Endodermal cell (in vitro differentiated cells): ENCODE measurements at regions not wholly inside any gene's neighbourhood (a gene's known extent, or its start where the extent isn't known, plus 50 kb on each side); places are given as distances from the start of the nearest gene placed in this dataset.

Experiments used
- DNase-seq: peaks from one replicate; pipeline ENCODE4 v3.0.0-alpha.2; 2017
- H3K27ac ChIP-seq: 2 replicates; pipeline ENCODE4 v1.5.1; 2013; ENCODE audit warnings: mild to moderate bottlenecking, low read depth, low read length, moderate library complexity
- H3K27me3 ChIP-seq: 2 replicates; pipeline ENCODE4 v1.6.1; 2013; ENCODE audit warnings: mild to moderate bottlenecking, low read length, moderate library complexity; ENCODE audit not compliant: insufficient read depth, control insufficient read depth, poor library complexity, severe bottlenecking
- H3K36me3 ChIP-seq: 2 replicates; pipeline ENCODE4 v1.7.0; 2013; ENCODE audit warnings: mild to moderate bottlenecking, low read length, moderate library complexity; ENCODE audit not compliant: control insufficient read depth, insufficient read depth
- H3K4me1 ChIP-seq: one replicate; pipeline ENCODE4 v1.7.0; 2013; ENCODE audit warnings: low read length; ENCODE audit not compliant: control insufficient read depth, insufficient read depth
- H3K4me3 ChIP-seq: 2 replicates; pipeline ENCODE4 v1.5.1; 2013; ENCODE audit warnings: mild to moderate bottlenecking, low read length, moderate library complexity
- H3K9ac ChIP-seq: 2 replicates; pipeline ENCODE4 v1.6.1; 2013; ENCODE audit warnings: mild to moderate bottlenecking, low read length, moderate library complexity; ENCODE audit not compliant: poor library complexity, severe bottlenecking; ENCODE audit errors: extremely low read depth
- H3K9me3 ChIP-seq: 2 replicates; pipeline ENCODE4 v1.6.1; 2013; ENCODE audit warnings: mild to moderate bottlenecking, low read length, moderate library complexity; ENCODE audit not compliant: control insufficient read depth
- H3K27ac Mint-ChIP-seq: 2 replicates; pipeline ENCODE4 v1.8.0; 2020; ENCODE audit warnings: mixed read lengths
- H3K27me3 Mint-ChIP-seq: 2 replicates; pipeline ENCODE4 v1.8.0; 2021; ENCODE audit warnings: mild to moderate bottlenecking, mixed read lengths; ENCODE audit not compliant: insufficient read depth
- H3K36me3 Mint-ChIP-seq: 2 replicates; pipeline ENCODE4 v1.8.0; 2020; ENCODE audit warnings: low read depth, mixed read lengths
- H3K4me1 Mint-ChIP-seq: 2 replicates; pipeline ENCODE4 v1.8.0; 2020; ENCODE audit warnings: mixed read lengths
- H3K4me3 Mint-ChIP-seq: 2 replicates; pipeline ENCODE4 v1.8.0; 2020; ENCODE audit warnings: mild to moderate bottlenecking, moderate library complexity, mixed read lengths
- H3K9me3 Mint-ChIP-seq: 2 replicates; pipeline ENCODE4 v1.8.0; 2020; ENCODE audit warnings: mild to moderate bottlenecking, mixed read lengths
- WGBS, 2 experiments: methylation state at CpG; one replicate each; pipeline versions ENCODE4 v1.1.5 to v1.1.7; 2013; ENCODE audit warnings: missing lambda C conversion rate in 2 of 2, mixed read lengths in 1 of 2; ENCODE audit not compliant: insufficient coverage in 1 of 2, insufficient read length in 1 of 2; 5-methylcytosine and 5-hydroxymethylcytosine counted together
- TF ChIP-seq, protein P1 (sequence below): fragments of 200-600 bp; sonication (generic); conservative IDR thresholded peaks from 2 replicates; pipeline ENCODE4 v1.5.0; 2021; ENCODE audit warnings: antibody characterized with exemption, mild to moderate bottlenecking

DNA sequence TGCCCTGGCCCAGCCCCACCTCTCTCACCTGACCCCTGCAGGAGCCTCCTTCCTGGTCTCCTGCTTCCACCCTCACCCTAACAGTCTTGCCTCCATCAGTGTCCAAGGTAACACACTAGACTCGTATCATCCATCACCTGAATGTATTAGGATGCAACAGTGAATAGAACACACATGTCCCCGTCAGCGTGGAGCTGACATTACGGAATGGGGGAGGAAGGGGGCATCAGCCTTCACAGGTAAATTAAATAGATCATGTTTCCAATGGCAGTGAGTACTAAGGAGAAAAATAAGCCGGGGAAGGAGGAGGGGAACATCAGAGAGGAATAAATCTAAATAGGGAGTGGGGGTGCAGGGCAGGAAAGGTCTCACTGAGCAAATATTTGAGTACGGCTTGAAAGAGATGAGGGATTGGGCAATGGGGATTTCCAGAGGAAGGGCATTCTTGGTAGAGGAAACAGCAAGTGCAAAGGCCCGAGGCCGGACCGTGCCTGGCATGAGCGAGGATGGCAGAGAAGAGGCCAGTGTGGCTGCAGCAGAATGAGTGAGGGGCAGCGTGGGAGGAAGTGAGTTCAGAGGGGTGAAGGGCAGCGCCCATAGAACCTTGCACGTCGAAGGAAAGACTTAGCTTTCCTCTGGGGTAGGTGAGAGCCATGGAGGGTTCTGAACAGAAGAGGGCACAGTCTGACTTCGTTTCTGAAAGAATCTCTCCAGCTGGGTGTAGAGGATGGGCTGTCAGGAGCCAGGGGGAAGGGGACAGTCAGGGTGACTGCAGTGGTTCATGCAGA, 110.1 kb upstream of the PTPN1 start:
- no peak overlapping the region for H3K9ac ChIP-seq
- peak; percentile 70 for DNase-seq
- no peaks in the 10 kb centered on the region for H3K9me3 Mint-ChIP-seq
- H3K27ac ChIP-seq: no peak overlapping the region
- H3K36me3 Mint-ChIP-seq: no peaks in the 10 kb centered on the region
- no peaks in the 10 kb centered on the region for H3K4me1 ChIP-seq
- no peak overlapping the region for H3K4me3 ChIP-seq
- H3K4me3 Mint-ChIP-seq: no peak overlapping the region
- H3K9me3 ChIP-seq: no peaks in the 10 kb centered on the region
- H3K36me3 ChIP-seq: no peaks in the 10 kb centered on the region
- H3K27me3 Mint-ChIP-seq: no peaks in the 10 kb centered on the region
- peak overlapping the region; percentile 35 for H3K27ac Mint-ChIP-seq
- no peaks in the 10 kb centered on the region for H3K27me3 ChIP-seq
- H3K4me1 Mint-ChIP-seq: peaks cover 11% of the 10 kb centered on the region
- TF ChIP-seq, protein P1, sequence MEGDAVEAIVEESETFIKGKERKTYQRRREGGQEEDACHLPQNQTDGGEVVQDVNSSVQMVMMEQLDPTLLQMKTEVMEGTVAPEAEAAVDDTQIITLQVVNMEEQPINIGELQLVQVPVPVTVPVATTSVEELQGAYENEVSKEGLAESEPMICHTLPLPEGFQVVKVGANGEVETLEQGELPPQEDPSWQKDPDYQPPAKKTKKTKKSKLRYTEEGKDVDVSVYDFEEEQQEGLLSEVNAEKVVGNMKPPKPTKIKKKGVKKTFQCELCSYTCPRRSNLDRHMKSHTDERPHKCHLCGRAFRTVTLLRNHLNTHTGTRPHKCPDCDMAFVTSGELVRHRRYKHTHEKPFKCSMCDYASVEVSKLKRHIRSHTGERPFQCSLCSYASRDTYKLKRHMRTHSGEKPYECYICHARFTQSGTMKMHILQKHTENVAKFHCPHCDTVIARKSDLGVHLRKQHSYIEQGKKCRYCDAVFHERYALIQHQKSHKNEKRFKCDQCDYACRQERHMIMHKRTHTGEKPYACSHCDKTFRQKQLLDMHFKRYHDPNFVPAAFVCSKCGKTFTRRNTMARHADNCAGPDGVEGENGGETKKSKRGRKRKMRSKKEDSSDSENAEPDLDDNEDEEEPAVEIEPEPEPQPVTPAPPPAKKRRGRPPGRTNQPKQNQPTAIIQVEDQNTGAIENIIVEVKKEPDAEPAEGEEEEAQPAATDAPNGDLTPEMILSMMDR: peak; percentile 69
- WGBS, 2 experiments: 77 to 83% methylated on average over 14 to 15 of the region's 15 CpGs

DNA sequence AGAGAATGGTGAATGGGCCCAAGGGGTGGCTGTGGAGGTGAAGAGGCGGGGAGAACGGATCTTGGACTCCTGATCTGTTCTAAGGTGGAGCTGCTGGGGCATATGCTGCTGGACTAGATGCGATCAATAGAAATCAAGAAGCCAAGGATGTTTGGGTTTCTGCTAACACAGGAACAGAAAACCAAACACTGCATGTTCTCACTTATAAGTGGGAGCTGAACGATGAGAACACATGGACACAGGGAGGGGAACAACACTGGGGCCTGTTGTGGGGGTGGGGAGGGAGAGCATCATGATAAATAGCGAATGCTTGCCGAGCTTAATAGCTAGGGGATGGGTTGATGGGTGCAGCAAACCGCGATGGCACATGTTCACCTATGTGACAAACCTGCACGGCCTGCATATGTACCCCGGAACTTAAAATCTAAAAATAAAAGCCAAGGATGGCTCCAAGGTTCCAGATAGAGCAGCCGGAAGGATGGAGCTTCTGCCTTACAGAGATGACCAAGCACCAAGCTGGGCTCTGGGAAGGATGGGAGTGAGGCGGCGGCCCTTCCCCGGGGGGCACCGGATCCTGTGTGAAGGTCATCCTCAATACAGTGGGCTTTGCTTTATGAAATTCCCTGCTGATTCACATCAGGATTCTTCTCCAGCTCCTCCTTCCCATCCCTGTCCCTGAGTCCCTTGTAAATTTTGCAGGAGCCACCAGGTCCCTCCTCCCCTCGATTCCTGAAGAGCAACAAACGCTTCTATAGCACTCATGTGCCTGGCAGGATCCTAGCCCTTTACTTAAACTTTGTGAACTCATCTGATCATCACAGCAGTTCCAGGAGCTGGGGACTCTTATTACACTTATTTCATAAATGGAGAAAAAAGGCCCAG, 109.2 kb upstream of the PTPN1 start:
- no peaks in the 10 kb centered on the region for H3K4me1 ChIP-seq
- no peaks in the 10 kb centered on the region for H3K9me3 ChIP-seq
- Mint-ChIP-seq H3K4me3 (no peak overlapping the region), H3K9me3 (no peaks in the 10 kb centered on the region), H3K27ac (peak overlapping the region; percentile 35), H3K36me3 (no peaks in the 10 kb centered on the region), H3K27me3 (no peaks in the 10 kb centered on the region), H3K4me1 (peaks cover 11% of the 10 kb centered on the region)
- no peaks in the 10 kb centered on the region for H3K36me3 ChIP-seq
- no peak overlapping the region for H3K9ac ChIP-seq
- TF ChIP-seq, protein P1: no peak
- no peak overlapping the region for H3K4me3 ChIP-seq
- no peak overlapping the region for H3K27ac ChIP-seq
- no peak for DNase-seq
- 93 to 95% methylated on average over 12 to 17 of the region's 17 CpGs for WGBS, 2 experiments
- H3K27me3 ChIP-seq: no peaks in the 10 kb centered on the region

DNA sequence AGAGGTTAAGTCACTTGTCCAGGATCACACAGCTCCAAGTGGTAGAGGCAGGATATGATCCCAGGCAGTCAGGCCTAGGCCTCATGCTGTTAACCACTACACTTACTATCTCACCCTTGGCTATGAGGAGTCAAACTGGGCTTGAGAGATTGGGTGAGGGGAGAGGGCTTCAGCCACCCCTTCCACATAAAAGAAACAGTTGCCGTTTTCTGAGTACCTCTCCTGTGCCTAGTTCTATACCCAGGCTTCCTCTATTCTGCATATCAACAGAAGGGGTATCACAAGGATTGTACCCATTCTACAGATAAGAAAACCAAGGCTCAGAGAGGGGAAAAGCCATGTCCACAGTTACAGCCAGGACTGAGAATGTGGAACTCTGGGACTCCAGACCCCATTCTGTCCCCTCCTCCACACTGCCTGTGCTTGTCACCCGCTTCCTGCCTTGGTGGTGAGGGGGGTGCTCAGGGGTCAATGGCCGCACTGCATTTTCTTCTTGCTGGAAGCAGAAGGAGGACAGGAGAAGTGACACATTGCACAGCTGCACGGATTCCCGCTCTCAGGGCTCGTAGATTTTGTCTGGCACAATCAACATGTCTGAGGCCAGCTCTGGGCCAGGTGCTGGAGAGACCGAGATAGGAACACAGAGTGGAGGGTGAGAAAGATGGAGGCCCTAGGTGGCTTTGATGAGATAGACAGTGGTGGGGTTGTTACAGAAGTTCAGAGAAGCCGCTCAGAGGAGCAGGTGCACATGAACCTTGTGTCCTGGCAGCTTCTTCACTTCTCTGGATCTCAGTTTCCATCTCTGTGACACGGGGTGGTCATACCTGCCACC, 108.4 kb upstream of the PTPN1 start:
- Mint-ChIP-seq H3K4me3 (no peak overlapping the region), H3K27me3 (no peaks in the 10 kb centered on the region), H3K9me3 (no peaks in the 10 kb centered on the region), H3K27ac (no peak overlapping the region), H3K36me3 (no peaks in the 10 kb centered on the region), H3K4me1 (peaks cover 11% of the 10 kb centered on the region)
- Histone ChIP-seq H3K27ac (no peak overlapping the region), H3K27me3 (no peaks in the 10 kb centered on the region), H3K4me3 (no peak overlapping the region), H3K9me3 (no peaks in the 10 kb centered on the region), H3K36me3 (no peaks in the 10 kb centered on the region), H3K4me1 (no peaks in the 10 kb centered on the region), H3K9ac (no peak overlapping the region)
- 92 to 94% methylated on average over 7 to 9 of the region's 9 CpGs for WGBS, 2 experiments
- no peak for DNase-seq
- TF ChIP-seq, protein P1: no peak
